ENCODE measurements at regions not wholly inside any gene's neighbourhood (a gene's known extent, or its start where the extent isn't known, plus 50 kb on each side); places are given as distances from the start of the nearest gene placed in this dataset.

- TF ChIP-seq POLR2A (IDR thresholded peaks at IDR 0.05) (no peak), CTCF (IDR thresholded peaks at IDR 0.05) (no peak)
- intact Hi-C loops (cut with DNase I): no loop called here
- no peak overlapping the region for H3K27ac ChIP-seq
- H3K27me3 ChIP-seq: no peaks in the 10 kb centered on the region
- no peaks in the 10 kb centered on the region for H3K4me1 ChIP-seq
- no peaks in the 10 kb centered on the region for H3K9me3 ChIP-seq
- no peaks in the 10 kb centered on the region for H3K36me3 ChIP-seq
- H3K4me3 ChIP-seq (replicated peaks in 1 of 3): no peak overlapping the region
- 90 to 92% methylated on average over 3 of the region's 3 CpGs for WGBS, 2 donors
- no peak for DNase-seq
These were observed 581.1 kb upstream of the AUTS2 start for GRCh38 chr7:69017208-69017607.

- Histone ChIP-seq H3K4me3 (replicated peaks in 1 of 3) (no peak overlapping the region), H3K27me3 (no peaks in the 10 kb centered on the region), H3K27ac (no peak overlapping the region), H3K36me3 (no peaks in the 10 kb centered on the region), H3K4me1 (no peaks in the 10 kb centered on the region), H3K9me3 (no peaks in the 10 kb centered on the region)
- WGBS, 2 donors: 64 to 73% methylated on average over 3 of the region's 3 CpGs
- intact Hi-C loops (cut with DNase I): no loop called here
- no peak for DNase-seq
- TF ChIP-seq CTCF (IDR thresholded peaks at IDR 0.05) (no peak), POLR2A (IDR thresholded peaks at IDR 0.05) (no peak)
These were observed 580.1 kb upstream of the AUTS2 start for GRCh38 chr7:69018200-69018599.

DNA sequence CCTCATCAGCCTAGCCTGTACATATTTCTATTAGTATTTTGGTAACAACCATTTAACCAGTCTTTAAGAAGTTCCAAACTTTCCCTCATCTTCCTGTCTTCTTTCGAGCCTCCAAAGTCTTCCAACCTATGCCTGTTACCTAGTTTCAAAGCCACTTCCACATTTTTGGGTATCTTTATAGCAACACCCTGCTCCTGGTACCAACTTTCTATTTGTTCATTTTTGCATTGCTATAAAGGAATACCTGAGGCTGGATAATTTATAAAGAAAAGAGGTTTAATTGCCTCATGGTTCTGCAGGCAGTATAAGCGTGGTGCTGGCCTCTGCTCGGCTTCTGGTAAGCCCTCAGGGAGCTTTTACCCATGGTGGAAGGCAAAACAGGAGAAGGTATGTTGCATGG lies 578.8 kb upstream of the AUTS2 start:
- DNase-seq: no peak
- no peak overlapping the region for H3K4me3 ChIP-seq (replicated peaks in 1 of 3)
- H3K36me3 ChIP-seq: no peaks in the 10 kb centered on the region
- WGBS, 2 donors: 55 to 75% methylated on average over 3 of the region's 3 CpGs
- no peaks in the 10 kb centered on the region for H3K27me3 ChIP-seq
- H3K4me1 ChIP-seq: no peaks in the 10 kb centered on the region
- TF ChIP-seq CTCF (IDR thresholded peaks at IDR 0.05): no peak
- TF ChIP-seq POLR2A (IDR thresholded peaks at IDR 0.05): no peak
- H3K9me3 ChIP-seq: no peaks in the 10 kb centered on the region
- H3K27ac ChIP-seq: no peak overlapping the region
- intact Hi-C loops (cut with DNase I): no loop called here

DNA sequence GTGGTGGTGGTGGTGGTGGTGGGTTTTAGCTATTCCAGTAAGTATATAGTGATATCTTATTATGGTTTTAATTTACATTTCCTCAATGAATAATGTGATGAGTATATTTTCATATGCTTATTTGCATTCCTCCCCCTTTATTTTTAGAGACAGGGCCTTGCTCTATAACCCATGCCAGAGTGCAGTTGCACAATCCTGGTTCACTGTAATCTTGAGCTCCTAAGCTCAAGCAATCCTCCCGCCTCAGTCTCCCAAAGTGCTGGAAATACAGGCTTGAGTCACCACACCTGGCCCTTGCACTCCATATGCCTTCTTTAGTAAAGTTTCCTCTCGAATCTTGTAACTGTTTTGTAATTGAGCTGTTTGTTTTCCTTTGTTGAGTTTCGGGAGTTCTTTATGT lies 577.7 kb upstream of the AUTS2 start:
- DNase-seq: no peak
- 88 to 93% methylated on average over 3 of the region's 3 CpGs for WGBS, 2 donors

GRCh38 chr7:69025249-69025648 lies 573.0 kb upstream of the AUTS2 start:
- TF ChIP-seq POLR2A (IDR thresholded peaks at IDR 0.05) (no peak), CTCF (IDR thresholded peaks at IDR 0.05) (no peak)
- no peaks in the 10 kb centered on the region for H3K27me3 ChIP-seq
- H3K27ac ChIP-seq: no peak overlapping the region
- no peaks in the 10 kb centered on the region for H3K36me3 ChIP-seq
- H3K4me1 ChIP-seq: no peaks in the 10 kb centered on the region
- 70 to 83% methylated on average over 5 of the region's 5 CpGs for WGBS, 2 donors
- no peak for DNase-seq
- no peaks in the 10 kb centered on the region for H3K9me3 ChIP-seq
- intact Hi-C loops (cut with DNase I): no loop called here
- no peak overlapping the region for H3K4me3 ChIP-seq (replicated peaks in 1 of 3)

More for the DNA sequence above, 577.7 kb upstream of the AUTS2 start:
- intact Hi-C loops (cut with DNase I): no loop called here
- Histone ChIP-seq H3K4me1 (no peaks in the 10 kb centered on the region), H3K9me3 (no peaks in the 10 kb centered on the region), H3K27ac (no peak overlapping the region), H3K27me3 (no peaks in the 10 kb centered on the region), H3K4me3 (replicated peaks in 1 of 3) (no peak overlapping the region), H3K36me3 (no peaks in the 10 kb centered on the region)
- TF ChIP-seq POLR2A (IDR thresholded peaks at IDR 0.05) (no peak), CTCF (IDR thresholded peaks at IDR 0.05) (no peak)
